Activated naive CD4-positive, alpha-beta T cell treated with anti-CD3 and anti-CD28 coated beads for 36 hours (primary cell): ENCODE measurements at regions not wholly inside any gene's neighbourhood (a gene's known extent, or its start where the extent isn't known, plus 50 kb on each side); places are given as distances from the start of the nearest gene placed in this dataset.

ENCODE experiments used
- CTCF ChIA-PET: fragments of 350-600 bp; sonication (Branson Sonifier 250); formaldehyde crosslinking; loops from one replicate; lab custom pipeline; 2021; ENCODE audit warnings: antibody characterized with exemption; lab: Charles Lee
- DNase-seq: peaks from one replicate; pipeline ENCODE4 v3.0.0-alpha.2; 2020
- H3K27ac Mint-ChIP-seq: one replicate; pipeline ENCODE4 v1.8.0; 2021; ENCODE audit warnings: mild to moderate bottlenecking, mixed read lengths
- H3K27me3 Mint-ChIP-seq: one replicate; pipeline ENCODE4 v1.8.0; 2021; ENCODE audit warnings: low read depth, mixed read lengths
- H3K36me3 Mint-ChIP-seq: one replicate; pipeline ENCODE4 v1.8.0; 2021; ENCODE audit warnings: low read depth, mixed read lengths
- H3K4me1 Mint-ChIP-seq: one replicate; pipeline ENCODE4 v1.8.0; 2021; ENCODE audit warnings: low read depth, mixed read lengths
- H3K4me3 Mint-ChIP-seq: one replicate; pipeline ENCODE4 v1.8.0; 2021; ENCODE audit warnings: mild to moderate bottlenecking, moderate library complexity, mixed read lengths
- H3K9me3 Mint-ChIP-seq: one replicate; pipeline ENCODE4 v1.8.0; 2021; ENCODE audit warnings: mixed read lengths
- intact Hi-C: fragments of 100-400 bp; cut with micrococcal nuclease; formaldehyde crosslinking; loops from one replicate; pipeline ENCODE4 v1.15.1; 2023

- no peak overlapping the region for H3K4me3 Mint-ChIP-seq
These were observed 301.3 kb upstream of the SMARCA2 start for GRCh38 chr9:1713841-1714240.

GRCh38 chr9:1717882-1718281 is 297.3 kb upstream of the SMARCA2 start:
- no peaks in the 10 kb centered on the region for H3K4me1 Mint-ChIP-seq
- H3K4me3 Mint-ChIP-seq: no peak overlapping the region
- CTCF ChIA-PET: no interaction called here
- no peak overlapping the region for H3K27ac Mint-ChIP-seq
- peaks cover 7% of the 10 kb centered on the region for H3K9me3 Mint-ChIP-seq
- peaks cover 17% of the 10 kb centered on the region for H3K27me3 Mint-ChIP-seq
- no peaks in the 10 kb centered on the region for H3K36me3 Mint-ChIP-seq
- intact Hi-C loops: no loop called here
- no peak for DNase-seq

More at GRCh38 chr9:1713841-1714240, 301.3 kb upstream of the SMARCA2 start:
- CTCF ChIA-PET: no interaction called here
- H3K27me3 Mint-ChIP-seq: peaks cover 16% of the 10 kb centered on the region
- no peak for DNase-seq
- H3K36me3 Mint-ChIP-seq: no peaks in the 10 kb centered on the region
- no peak overlapping the region for H3K27ac Mint-ChIP-seq
- peaks cover 4% of the 10 kb centered on the region for H3K9me3 Mint-ChIP-seq
- intact Hi-C loops: no loop called here
- no peaks in the 10 kb centered on the region for H3K4me1 Mint-ChIP-seq

GRCh38 chr9:1718836-1719235 is 296.3 kb upstream of the SMARCA2 start:
- Mint-ChIP-seq H3K9me3 (peaks cover 7% of the 10 kb centered on the region), H3K4me3 (no peak overlapping the region), H3K36me3 (no peaks in the 10 kb centered on the region), H3K4me1 (no peaks in the 10 kb centered on the region), H3K27ac (no peak overlapping the region), H3K27me3 (peaks cover 22% of the 10 kb centered on the region)
- no peak for DNase-seq
- CTCF ChIA-PET: no interaction called here
- intact Hi-C loops: no loop called here

DNA sequence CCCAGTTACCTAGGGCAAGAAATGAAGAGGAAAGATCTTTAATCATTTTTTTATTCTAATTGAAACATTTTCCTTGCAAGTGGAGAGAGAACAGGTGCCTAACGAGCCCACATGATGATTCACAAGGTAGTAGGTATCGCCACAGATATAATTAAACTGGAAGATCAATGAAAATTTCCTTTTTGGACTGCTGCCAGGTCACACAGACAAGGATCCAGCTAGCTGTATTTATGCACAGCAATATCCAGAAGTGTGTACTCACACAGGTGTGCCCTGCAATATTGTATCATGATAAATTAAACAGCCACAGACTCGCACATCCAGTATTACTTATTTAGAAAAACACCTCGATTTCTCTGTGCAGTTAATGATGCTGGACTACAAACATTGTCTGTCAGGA is 294.0 kb upstream of the SMARCA2 start:
- no peak for DNase-seq
- intact Hi-C loops: loop anchor here (10.0 kb wide), 1 partner anchor 114 kb away; no protein-coding TSS in a partner anchor
- CTCF ChIA-PET: interaction anchor here (1.0 to 1.1 kb wide), 2 partner anchors 8 to 218 kb away, joined by 3 read pairs; no protein-coding TSS in a partner anchor
- Mint-ChIP-seq H3K9me3 (peaks cover 7% of the 10 kb centered on the region), H3K36me3 (no peaks in the 10 kb centered on the region), H3K4me3 (no peak overlapping the region), H3K27ac (no peak overlapping the region), H3K27me3 (peaks cover 22% of the 10 kb centered on the region), H3K4me1 (no peaks in the 10 kb centered on the region)

DNA sequence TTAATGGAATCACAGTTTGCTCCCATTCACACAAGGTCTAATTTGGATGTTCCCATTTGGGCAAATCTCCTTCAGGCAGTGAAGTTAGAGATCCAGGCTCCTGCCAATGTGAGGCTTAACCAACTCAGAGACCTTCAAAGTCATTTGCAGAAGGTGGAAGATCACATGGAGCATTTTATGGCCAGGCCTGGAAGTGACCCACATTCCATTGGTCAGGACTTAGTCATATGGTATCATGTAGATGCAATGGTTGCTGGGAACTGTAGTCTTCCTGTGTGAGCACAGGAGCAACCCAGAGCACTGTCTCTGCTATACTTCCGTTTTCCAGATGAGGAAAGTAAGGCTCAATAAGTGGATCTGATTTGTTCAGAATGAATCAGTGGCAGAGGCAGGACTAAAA is 292.7 kb upstream of the SMARCA2 start:
- Mint-ChIP-seq H3K27ac (no peak overlapping the region), H3K36me3 (no peaks in the 10 kb centered on the region), H3K4me1 (no peaks in the 10 kb centered on the region), H3K27me3 (peaks cover 22% of the 10 kb centered on the region), H3K9me3 (peaks cover 7% of the 10 kb centered on the region), H3K4me3 (no peak overlapping the region)
- CTCF ChIA-PET: no interaction called here
- intact Hi-C loops: loop anchor here (10.0 kb wide), 1 partner anchor 112 kb away; no protein-coding TSS in a partner anchor
- DNase-seq: no peak

GRCh38 chr9:1723522-1724015 is 291.6 kb upstream of the SMARCA2 start:
- DNase-seq: no peak
- peaks cover 13% of the 10 kb centered on the region for H3K27me3 Mint-ChIP-seq
- H3K9me3 Mint-ChIP-seq: peaks cover 4% of the 10 kb centered on the region
- intact Hi-C loops: loop anchor here (10.0 kb wide), 1 partner anchor 111 kb away; no protein-coding TSS in a partner anchor
- no peak overlapping the region for H3K4me3 Mint-ChIP-seq
- H3K4me1 Mint-ChIP-seq: no peaks in the 10 kb centered on the region
- no peaks in the 10 kb centered on the region for H3K36me3 Mint-ChIP-seq
- H3K27ac Mint-ChIP-seq: no peak overlapping the region
- CTCF ChIA-PET: interaction anchor here (0.6 to 0.9 kb wide), 2 partner anchors 9 to 364 kb away, joined by 3 read pairs; no protein-coding TSS in a partner anchor

DNA sequence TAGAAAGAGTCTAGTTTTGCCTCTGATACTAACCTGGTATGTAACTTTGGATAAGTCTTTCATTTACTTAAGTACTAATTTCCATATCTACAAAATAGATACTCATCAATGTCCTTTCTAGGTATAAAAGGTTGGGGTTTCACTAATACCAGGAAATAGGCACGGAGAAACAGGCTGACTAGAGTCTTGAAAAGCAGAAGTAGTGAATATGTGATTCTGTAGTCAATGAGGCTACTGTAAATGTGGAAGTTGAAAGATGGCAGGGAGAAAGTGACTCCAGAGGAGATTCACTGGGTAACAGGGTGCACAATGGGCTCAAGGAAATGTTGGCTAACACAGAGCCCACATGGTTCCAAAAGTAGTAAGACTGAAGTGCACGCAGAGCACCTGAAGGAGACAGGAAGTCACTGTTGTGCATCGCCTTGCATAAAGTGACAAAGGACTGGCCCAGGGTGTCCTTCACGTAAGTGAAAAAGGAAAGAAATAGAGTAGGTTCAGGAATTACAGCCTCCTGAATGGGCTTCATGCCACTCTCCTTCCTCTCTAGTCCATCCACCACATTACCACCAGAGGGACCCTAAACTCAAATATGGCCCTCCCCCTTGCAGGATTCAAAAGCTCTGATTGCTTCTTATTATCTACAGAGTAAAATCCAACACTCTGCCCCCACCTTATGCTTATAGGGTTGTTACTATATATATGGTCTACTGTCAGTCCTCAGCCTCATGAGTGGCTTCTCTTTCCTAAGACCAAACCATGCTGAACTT is 288.0 kb upstream of the SMARCA2 start:
- intact Hi-C loops: loop anchor here (1.0 to 10.0 kb wide), 4 partner anchors 108 to 360 kb away; no protein-coding TSS in a partner anchor
- H3K4me1 Mint-ChIP-seq: no peaks in the 10 kb centered on the region
- peaks cover 5% of the 10 kb centered on the region for H3K27me3 Mint-ChIP-seq
- H3K36me3 Mint-ChIP-seq: no peaks in the 10 kb centered on the region
- CTCF ChIA-PET: interaction anchor here (0.7 to 1.4 kb wide), 9 partner anchors 9 to 341 kb away, joined by 3 to 16 read pairs (median 4); no protein-coding TSS in a partner anchor
- no peaks in the 10 kb centered on the region for H3K9me3 Mint-ChIP-seq
- no peak overlapping the region for H3K4me3 Mint-ChIP-seq
- H3K27ac Mint-ChIP-seq: no peak overlapping the region
- peak; percentile 16 for DNase-seq

- H3K4me3 Mint-ChIP-seq: no peak overlapping the region
- DNase-seq: no peak
- intact Hi-C loops: loop anchor here (10.0 kb wide), 1 partner anchor 105 kb away; no protein-coding TSS in a partner anchor
- no peaks in the 10 kb centered on the region for H3K9me3 Mint-ChIP-seq
- no peaks in the 10 kb centered on the region for H3K27me3 Mint-ChIP-seq
- no peak overlapping the region for H3K27ac Mint-ChIP-seq
- no peaks in the 10 kb centered on the region for H3K36me3 Mint-ChIP-seq
- H3K4me1 Mint-ChIP-seq: no peaks in the 10 kb centered on the region
- CTCF ChIA-PET: interaction anchor here (0.6 to 1.5 kb wide), 2 partner anchors 9 to 745 kb away, joined by 3 to 5 read pairs; no protein-coding TSS in a partner anchor
These were observed 285.5 kb upstream of the SMARCA2 start for GRCh38 chr9:1729631-1730030.

- peak; percentile 14 for DNase-seq
- H3K27me3 Mint-ChIP-seq: no peaks in the 10 kb centered on the region
- H3K27ac Mint-ChIP-seq: no peak overlapping the region
- CTCF ChIA-PET: interaction anchor here (0.6 to 1.7 kb wide), 8 partner anchors 10 to 266 kb away, joined by 3 to 5 read pairs (median 3); no protein-coding TSS in a partner anchor
- H3K9me3 Mint-ChIP-seq: no peaks in the 10 kb centered on the region
- no peaks in the 10 kb centered on the region for H3K4me1 Mint-ChIP-seq
- H3K4me3 Mint-ChIP-seq: no peak overlapping the region
- no peaks in the 10 kb centered on the region for H3K36me3 Mint-ChIP-seq
- intact Hi-C loops: no loop called here
These were observed 282.5 kb upstream of the SMARCA2 start for GRCh38 chr9:1732670-1733069.

GRCh38 chr9:1738511-1739100 is 276.5 kb upstream of the SMARCA2 start:
- no peaks in the 10 kb centered on the region for H3K36me3 Mint-ChIP-seq
- peaks cover 2% of the 10 kb centered on the region for H3K27me3 Mint-ChIP-seq
- DNase-seq: no peak
- CTCF ChIA-PET: no interaction called here
- no peaks in the 10 kb centered on the region for H3K9me3 Mint-ChIP-seq
- intact Hi-C loops: no loop called here
- no peak overlapping the region for H3K27ac Mint-ChIP-seq
- H3K4me3 Mint-ChIP-seq: no peak overlapping the region
- no peaks in the 10 kb centered on the region for H3K4me1 Mint-ChIP-seq

DNA sequence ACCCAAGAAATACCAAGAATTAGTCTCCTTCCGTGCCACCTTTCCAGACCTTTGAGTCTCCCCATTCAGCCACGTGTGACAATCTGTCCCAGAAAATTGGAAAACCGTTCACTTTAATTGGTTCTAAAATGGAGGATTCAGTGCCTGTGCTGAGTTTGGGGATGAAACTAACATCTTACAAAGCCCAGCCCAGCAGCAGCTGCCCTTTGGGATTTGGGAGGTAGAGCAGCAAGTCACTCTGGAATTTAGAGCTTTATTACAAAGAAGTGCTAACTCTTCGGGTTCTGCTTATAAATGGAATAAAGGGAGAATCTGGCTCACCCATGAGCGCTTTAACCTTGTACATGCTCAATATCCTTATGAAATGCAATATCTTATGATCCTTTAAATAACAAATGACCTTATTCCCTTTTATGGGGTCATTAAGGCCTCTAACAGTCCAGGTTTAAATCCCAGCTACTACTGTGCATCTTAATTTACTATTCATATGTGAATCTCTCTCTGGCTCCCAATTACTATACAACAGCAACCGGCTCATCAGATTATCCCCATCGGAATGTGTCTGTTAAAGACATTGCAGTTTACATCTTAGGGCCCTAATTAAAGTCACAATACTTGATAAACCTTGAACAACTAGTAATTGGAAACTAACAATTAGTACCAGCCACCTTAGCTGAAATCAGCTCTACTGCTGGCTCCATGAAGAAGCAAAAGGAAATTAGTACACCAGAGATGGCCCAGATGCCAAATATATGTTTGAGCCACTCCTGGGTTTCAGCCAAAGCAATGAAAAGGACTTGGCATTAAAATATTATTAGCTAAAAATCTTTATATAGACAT is 271.8 kb upstream of the SMARCA2 start:
- intact Hi-C loops: no loop called here
- H3K4me3 Mint-ChIP-seq: no peak overlapping the region
- H3K4me1 Mint-ChIP-seq: no peaks in the 10 kb centered on the region
- no peak overlapping the region for H3K27ac Mint-ChIP-seq
- no peaks in the 10 kb centered on the region for H3K9me3 Mint-ChIP-seq
- H3K27me3 Mint-ChIP-seq: peaks cover 12% of the 10 kb centered on the region
- CTCF ChIA-PET: interaction anchor here (1.4 to 1.7 kb wide), 2 partner anchors 11 to 16 kb away, joined by 5 read pairs; no protein-coding TSS in a partner anchor
- no peak for DNase-seq
- no peaks in the 10 kb centered on the region for H3K36me3 Mint-ChIP-seq

DNA sequence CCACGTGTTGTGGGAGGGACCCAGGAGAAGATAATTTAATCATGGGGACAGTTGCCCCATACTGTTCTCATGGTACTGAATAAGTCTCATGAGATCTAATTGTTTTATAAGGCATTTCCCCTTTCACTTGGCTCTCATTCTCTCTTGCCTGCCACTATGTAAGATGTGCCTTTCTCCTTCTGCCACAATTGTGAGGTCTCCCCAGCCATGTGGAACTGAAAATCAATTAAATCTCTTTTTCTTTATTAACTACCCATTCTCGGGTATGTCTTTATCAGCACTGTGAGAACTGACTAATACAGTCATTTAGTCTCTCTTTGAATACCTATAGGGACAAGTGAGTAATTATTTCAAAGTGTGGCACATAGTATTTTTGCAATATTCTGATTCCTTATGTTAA is 269.2 kb upstream of the SMARCA2 start:
- Mint-ChIP-seq H3K36me3 (no peaks in the 10 kb centered on the region), H3K27ac (no peak overlapping the region), H3K4me3 (no peak overlapping the region), H3K27me3 (peaks cover 21% of the 10 kb centered on the region), H3K9me3 (peaks cover 3% of the 10 kb centered on the region), H3K4me1 (no peaks in the 10 kb centered on the region)
- intact Hi-C loops: no loop called here
- no peak for DNase-seq
- CTCF ChIA-PET: no interaction called here
